Gastrocnemius medialis (tissue), 4 donors: ENCODE measurements at regions not wholly inside any gene's neighbourhood (a gene's known extent, or its start where the extent isn't known, plus 50 kb on each side); places are given as distances from the start of the nearest gene placed in this dataset.

Experiments used
- CTCF ChIP-seq, 5 experiments: fragments of 450-650 bp in 3 of 5; fragments of 200-600 bp in 2 of 5; sonication (generic) in 2 of 5; IDR thresholded peaks in 4 of 5; conservative IDR thresholded peaks in 1 of 5; 1 replicate in 4 of 5; 2 replicates in 1 of 5; pipeline ENCODE4 v1.5.1; 2016 to 2019; ENCODE audit warnings: antibody characterized with exemption in 5 of 5, mild to moderate bottlenecking in 3 of 5, moderate library complexity in 3 of 5
- POLR2A ChIP-seq, 2 donors: fragments of 450-650 bp; IDR thresholded peaks; one replicate each; pipeline ENCODE4 v1.6.1; 2017; ENCODE audit warnings: antibody characterized with exemption in 2 of 2, mild to moderate bottlenecking in 2 of 2, moderate library complexity in 2 of 2

DNA sequence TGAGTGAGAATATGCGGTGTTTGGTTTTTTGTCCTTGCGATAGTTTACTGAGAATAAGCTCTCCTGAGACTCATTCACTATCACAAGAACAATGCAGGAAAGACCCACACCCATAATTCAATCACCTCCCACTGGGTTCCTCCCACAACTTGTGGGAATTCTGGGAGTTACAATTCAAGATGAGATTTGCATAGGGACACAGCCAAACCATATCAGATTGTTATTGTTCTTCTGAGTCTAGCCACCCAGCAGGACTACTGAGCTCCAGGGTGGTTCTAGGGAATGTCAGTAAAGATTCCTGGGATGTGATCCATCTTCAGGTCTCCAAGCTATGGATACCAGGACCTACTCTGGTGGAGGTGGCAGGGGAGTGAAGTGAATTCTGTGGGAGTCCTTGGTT is 2075.1 kb upstream of the CDH9 start:
- TF ChIP-seq CTCF (IDR thresholded peaks at IDR 0.05 in 4 of 5, conservative IDR thresholded peaks at IDR 0.05 in 1 of 5) (no peak), POLR2A (IDR thresholded peaks at IDR 0.05) (no peak)
